ENCODE measurements at regions not wholly inside any gene's neighbourhood (a gene's known extent, or its start where the extent isn't known, plus 50 kb on each side); places are given as distances from the start of the nearest gene placed in this dataset.

DNA sequence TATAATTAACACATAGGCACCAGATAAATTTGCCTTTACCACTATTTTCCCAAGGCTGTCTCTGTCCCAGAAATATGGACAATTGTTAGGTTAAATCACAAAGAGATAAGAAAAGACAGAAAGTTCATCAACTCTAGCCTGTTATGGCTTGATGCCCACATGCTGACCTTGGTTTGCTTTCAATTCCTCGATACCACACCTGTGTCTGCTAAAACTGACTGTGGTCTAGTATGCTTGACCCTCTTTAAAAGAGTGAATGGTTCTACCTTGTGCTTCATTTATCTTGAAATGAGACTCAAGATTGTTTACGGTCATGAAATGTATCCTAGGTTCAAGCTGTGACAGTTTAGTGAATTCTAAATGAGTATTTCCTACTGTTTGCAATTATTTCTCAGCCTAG lies 909.0 kb upstream of the LRRTM1 start:
- DNase-seq = no peak

DNA sequence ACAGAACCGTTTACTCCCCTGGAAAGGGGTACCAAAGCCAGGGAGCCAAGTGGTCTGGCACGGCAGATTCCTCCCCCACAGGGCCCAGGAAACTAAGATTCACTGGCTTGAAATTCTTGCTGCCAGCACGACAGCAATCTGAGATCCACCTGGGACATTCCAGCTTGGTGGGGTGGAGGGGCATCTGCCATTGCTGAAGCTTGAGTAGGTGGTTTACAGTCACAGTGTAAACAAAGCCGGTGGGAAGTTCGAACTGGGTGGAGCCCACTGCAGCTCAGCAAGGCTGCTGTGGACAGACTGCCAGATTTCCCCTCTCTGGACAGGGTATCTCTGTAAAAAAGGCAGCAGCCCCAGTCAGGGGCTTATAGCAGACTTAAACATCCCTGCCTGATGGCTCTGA lies 901.7 kb upstream of the LRRTM1 start:
- DNase-seq = no peak

DNA sequence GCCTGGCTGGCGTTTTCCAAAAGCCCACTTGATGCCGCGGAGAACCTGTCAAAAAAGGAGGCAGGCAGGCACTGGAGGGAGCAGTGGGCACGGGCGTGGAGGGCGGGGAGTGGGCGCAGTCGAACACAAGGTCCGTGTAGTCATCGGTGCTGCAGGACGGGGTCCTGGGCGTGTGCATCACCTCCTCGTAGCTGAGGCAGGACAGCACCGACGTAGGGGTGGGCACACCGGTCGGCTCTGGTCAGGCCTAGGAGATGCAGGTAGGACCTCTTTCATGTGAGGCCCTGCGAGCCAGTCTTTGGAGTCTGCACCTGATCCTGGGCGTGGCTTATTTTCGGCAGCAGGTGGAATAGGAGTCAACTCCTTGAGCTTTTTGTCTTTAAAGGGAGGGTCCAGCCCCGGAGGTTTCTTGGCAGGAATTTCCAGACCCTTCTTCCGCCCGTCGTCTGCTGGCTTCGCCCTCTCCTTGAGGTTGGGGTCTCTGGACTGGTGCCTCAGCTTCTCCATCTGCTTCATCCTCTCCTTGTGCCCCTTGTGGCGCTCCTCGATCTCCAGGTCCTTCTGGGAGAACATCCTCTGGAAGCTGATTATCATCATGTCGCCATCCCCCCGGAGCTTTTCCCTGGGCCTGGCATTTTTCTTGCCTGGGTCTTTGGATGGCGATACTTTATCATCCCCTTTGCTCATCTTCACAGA lies 892.5 kb upstream of the LRRTM1 start:
- no peak for DNase-seq

DNA sequence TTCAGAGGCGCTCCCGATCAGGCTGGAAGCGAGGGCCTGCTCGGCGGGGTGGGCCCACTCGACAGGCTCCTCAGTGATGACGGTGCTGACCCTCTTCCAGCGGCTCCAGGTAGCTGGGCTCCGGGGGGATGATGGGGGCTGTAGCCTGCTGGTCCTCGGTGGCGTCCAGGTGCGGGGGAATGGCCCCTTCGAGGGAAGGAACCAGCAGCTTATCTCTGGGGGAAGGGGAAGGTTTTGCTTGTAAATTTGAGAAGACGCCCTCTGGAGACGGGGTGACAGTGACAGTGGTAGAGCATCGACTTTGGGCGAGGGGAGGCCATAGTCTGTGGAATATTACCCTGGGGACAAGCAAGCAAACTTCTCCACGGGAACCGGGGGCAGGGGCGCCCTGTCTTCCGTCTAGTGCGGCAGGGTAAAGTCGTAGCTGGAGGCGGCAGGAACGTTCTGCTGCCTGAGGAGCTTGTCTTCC lies 891.9 kb upstream of the LRRTM1 start:
- DNase-seq = no peak

DNA sequence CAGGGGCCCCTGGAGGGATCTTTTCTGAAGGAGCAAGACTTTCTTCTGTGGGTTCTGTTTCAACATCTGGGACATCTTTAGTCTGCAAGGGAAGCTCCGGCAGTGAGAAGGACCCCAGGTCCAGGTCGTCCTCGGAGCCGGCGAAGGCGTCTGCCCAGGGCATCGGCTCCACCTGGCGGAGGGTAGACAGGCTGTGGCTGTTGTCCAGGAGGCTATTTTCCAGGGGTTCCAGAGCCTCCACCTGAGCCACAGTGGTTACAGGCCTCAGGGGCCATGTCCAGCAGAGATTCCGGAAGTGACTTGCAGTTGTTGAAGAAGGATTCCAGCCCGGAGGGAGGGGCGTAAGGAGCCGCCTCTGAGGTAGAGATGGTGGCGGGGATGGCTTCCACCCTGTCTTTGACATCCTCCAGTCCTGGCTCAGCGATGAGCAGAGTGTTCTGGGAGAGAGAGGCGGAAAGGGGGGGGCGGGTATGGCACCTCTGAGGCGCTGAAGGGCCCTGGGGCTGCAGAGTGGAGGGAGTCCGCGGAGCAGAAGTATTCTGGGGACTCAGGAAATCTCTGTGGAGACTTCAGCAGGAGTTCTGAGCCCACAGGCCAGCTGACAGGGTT lies 891.3 kb upstream of the LRRTM1 start:
- DNase-seq = no peak

DNA sequence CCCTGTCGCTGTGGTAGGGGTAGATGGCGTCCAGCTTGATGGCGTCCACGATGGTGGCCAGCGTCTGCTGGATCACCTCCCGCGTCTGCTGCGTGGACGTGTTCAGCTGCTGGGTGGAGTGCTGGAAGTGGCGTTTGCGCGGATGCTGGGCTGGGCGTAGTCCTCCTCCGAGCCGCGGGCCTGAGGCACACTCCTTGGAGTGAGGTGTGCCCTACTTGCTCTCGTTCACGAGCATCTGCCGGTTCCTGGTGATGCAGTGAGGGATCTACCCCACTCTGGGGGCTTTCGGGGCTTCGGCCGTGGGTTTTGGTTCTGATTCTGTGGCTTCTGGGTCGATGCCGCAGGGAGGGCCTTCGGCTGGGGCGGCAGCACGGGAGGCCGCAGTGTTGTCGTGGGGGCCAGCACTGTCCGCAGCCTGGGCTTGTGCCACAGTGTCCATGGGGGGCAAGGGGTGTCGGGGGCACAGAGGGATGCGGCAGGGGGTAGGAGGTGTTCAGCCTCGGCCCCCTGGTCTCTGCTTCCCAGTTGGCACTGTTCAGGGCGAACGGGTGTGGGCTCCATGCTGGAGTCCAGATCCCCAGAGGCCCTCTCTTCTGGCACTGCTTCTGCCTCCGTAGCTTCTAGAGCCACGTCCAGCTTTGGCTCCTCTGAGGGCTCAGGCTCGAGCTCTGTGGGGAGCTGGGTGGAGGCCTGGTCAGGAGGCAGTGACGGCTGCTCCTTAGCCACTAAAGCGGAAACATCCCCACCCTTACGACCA lies 890.6 kb upstream of the LRRTM1 start:
- no peak for DNase-seq

DNA sequence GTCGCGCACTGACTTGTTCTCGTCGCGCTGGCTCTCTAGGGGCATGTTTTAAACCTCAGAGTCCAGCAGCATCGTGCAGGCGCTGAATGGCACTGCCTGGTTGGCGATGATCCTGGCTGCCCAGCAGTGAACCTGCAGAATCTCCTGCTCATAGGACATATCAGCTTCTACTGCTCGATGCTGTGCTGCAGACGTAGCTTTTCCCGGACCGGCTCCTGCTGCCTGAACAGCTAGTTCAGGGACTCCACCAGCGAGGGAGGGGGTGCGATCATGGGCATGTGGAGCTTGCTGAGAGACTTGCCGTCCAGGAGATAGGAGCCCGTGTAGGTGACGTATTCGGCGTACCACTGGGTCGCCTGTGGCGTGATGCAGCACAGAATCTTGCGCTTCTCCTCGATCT lies 890.0 kb upstream of the LRRTM1 start:
- no peak for DNase-seq

DNA sequence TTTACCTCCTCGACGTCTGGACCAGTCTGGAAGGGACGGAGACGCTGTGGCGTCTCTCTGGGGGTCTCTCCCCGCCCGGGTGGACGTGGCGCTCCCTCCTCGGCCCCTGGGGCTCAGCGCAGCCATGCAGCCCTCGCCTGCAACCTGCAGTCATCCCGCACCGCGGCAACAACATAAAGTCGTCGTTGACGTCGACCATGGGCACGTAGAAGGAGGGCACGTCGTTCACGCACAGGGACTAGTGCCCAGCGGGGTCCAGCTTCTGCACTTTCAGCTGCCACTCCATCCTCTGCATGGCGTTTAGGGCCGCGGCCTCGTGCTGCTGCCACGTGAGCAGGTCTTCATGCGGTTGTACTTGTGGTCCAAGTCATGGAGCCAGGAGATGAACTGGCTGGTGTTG lies 889.6 kb upstream of the LRRTM1 start:
- no peak for DNase-seq

DNA sequence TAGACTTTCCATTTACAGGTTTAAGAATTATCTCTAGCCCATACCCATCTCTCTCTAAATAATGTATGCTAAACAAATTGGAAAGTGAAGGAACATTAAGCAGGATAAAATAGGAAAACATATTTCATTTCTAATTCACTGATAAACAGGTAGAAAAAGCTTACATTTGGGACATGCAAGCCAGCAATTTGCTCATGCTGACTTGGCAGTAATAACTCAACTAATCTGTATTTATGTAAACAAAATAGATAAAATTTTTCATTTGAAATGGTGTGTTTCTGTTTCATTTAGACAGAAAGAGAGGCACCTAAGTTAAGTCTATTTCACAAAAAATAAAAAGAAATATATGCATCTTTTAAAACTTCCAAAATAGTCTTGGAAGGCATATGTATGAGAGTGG lies 877.3 kb upstream of the LRRTM1 start:
- DNase-seq = no peak

DNA sequence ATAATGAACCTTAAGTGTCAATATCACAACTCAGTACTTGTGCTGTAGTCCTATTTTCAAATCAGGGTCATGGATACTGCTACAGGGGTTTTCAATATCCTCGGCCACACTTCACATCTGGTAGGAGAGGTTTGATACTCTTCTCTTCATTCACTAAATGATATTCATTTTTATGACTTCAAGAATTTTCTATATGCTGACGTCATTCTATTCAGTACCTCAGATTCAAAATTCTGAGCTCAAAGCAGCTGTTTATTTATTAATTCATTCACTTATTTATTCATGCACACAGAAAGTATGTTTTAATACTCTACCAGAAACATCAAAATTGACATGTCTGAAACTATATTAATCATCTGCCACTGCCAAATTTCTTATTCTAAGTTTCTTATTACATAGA lies 866.9 kb upstream of the LRRTM1 start:
- no peak for DNase-seq

DNA sequence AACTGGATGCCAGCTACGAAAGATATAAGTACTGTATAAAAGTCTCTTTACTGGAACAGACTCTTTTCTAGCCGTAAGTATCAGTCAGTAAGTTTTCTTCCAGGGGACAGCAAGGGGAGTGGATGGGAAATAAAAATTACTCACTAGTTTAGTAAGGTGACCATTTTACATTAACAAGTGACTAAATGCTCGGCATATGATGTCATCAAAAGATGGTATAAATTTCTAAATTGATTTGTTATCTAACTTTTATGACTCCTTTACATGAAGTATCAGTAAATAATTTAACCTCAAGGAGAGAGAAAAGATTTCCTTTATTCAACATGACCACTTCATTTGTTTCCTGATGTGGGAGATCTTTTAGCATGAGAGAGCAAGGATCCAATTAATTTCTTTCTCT lies 859.0 kb upstream of the LRRTM1 start:
- no peak for DNase-seq

DNA sequence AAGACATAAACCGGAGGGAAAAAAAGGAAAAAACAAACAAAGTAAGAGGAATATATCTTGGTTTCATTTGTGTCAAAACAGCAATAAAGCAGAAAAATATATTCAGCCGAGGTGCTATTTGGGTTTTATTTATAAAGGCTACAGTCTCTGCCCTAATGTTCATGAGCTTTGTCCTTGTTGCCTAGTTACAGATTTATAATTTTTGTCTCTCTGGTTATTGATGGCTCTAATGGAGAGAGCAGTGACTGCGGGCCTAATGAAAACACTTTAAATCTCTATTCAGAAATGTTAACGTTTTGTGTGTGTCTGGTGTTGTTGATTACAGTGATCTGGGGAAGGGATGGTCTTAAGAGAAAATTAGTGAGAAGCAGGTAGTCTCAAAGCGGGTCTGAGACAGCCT lies 854.0 kb upstream of the LRRTM1 start:
- DNase-seq = no peak

DNA sequence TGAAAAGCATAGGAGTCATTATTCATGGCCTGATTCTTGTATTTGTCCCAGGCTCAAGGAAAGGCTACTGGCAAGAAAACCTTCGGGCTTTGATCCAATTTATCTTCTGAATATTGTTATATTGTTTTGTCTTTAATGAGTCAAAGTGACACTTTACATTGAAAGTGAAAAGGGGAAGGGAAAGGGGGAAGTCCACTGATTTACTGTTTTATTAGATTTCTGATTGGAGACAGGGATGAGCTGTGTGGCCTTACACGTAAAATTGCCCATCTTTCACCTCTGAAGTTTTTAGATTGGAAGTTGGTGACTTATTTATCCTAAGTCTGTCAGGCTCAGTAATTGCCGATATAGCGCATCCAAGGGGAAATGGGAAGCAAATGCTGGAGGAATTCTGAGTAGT lies 843.8 kb upstream of the LRRTM1 start:
- DNase-seq = no peak

DNA sequence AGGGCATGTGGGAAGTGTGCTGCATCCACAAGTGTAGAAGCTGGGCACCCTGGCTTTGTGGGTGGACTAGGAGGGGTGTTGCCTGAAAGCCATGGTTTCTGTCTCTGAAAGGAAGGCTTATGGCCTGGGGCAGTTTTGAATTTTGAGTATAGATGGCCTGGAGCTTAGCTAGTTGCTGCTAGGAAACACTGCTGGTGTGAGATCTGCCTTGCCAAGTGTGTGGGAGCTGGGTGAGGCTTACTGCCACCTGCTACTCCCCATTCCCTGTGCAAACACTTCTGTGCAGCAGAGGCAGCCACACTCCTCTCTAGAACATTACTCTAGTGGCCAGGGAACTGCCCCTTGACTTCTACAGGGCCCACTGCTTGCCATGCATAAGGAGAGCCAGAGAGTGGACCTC lies 831.7 kb upstream of the LRRTM1 start:
- DNase-seq = no peak

DNA sequence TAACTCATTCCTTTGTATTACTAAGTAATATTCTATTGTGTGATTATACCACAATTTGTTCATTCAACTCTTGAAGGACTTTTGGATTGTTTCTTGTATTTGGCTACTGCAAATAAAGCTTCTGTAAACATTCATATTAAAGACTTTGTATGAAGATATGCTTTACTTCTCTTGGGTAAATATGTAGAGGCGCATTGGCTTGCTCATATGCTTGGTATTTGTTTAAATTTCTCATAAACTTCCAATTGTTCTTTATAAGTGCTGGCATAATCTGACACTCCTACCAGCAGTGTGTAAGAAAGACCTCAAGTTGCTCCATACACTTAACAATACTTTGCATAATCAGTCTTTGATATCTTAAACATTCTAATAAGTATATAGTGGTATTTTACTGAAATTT lies 792.8 kb upstream of the LRRTM1 start:
- no peak for DNase-seq

DNA sequence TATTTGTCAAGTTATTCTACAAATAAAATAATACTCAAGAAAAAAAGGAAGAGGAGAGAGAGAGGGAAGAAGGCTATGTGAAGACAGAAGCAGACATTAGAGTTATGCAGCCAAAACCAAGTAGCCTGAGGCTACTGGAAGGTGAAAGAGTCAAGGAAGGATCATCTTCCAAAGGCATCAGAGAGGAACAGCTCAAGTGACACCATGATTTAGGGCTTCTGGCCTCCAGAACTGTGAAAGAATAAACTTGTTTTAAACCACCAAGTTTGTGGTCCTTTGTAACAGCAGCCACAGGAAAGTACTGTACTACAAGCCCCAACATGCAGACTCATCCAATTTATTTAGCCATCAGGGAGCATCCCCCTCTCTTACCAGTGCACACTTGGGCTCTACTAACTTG lies 788.5 kb upstream of the LRRTM1 start:
- no peak for DNase-seq

DNA sequence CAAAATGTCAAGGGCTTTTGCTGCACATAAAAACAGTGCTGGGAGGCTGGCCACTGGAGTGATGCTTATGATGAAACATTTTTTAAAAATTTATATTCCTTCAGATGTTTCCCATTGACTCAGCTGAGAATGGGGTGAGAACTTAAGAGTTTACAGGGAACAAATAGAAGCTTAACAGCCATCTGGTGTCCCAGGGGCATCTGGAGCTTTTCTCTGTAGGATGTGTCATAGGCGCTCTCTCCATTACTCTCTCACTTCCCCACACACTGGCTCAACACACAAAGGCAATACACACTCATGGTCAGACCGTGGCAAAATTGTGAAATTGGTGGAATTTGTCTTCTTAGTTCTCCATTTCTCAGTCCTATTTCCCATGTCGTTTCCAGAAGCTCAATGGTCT lies 783.1 kb upstream of the LRRTM1 start:
- no peak for DNase-seq

DNA sequence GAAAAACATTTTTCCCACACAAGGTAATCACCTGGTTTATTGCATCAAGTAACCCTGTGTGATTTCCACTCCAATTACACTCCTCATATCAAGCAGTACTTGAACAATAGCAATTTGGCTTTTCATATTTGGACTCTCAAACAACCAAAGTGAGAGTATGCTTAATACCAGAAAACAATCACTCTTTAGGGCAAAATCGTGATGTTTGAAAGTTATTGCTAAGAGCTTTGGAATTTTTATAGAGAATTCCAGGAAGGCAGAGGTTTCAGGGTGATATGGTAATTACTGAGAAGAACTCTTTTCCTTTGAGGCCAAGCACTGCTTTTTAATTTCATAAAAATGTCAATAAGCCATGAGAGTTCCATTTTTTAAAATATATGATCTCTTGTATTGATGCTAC lies 779.5 kb upstream of the LRRTM1 start:
- no peak for DNase-seq

DNA sequence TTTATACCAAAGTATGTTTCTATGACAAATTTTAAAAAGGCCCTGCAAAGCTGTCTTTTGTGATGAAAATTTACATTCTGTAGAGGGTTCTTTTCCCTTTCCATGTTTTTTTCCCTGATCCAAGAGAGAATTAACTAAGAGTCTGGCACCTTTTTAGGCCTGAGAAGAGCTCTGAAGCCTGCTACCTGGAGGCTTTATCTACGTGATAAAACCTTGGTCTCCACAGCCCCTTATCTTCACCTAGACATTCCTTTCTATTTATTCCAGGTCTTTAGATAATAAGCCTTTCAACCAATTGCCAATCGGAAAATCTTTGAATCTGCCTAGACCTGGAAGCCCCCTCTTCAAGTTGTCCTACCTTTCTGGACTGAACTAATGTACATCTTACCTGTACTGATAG lies 774.1 kb upstream of the LRRTM1 start:
- DNase-seq = no peak

DNA sequence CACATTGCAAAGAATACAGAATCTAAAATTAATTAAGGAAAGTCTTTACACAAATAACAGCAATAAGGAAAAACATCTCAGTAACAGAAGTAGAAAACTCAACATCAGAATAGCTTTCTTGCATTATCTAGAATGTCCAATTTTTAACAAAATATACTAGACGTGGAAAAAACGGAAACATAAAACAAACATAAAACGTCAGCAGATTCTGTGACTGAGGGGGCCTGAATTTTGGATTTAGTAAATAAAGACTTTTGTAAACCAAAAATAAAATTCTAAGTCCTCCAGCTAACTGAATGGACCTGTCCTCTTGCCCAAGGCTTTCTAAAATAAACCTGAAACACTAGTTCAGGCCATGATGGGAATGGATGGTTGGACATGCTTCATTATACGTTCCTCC lies 773.5 kb upstream of the LRRTM1 start:
- no peak for DNase-seq

DNA sequence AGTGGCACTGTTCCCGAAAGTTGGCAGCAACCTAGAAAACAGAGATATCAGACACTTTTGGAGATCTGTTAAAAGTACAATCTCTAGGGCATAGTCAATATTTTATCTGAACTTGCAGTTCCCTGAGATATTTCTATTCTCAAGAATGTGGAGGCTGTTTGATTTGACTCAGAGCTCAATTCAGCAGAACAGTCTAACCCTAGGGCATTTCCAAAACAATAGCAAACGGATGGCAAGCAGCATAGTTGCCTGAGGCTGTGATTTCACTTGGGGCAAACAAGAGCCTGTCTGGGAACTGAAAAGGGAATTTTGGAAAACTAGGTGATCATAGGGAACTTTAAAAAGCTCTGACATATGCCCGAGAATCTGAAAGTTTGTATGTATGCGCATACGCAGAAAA lies 772.8 kb upstream of the LRRTM1 start:
- DNase-seq = no peak

DNA sequence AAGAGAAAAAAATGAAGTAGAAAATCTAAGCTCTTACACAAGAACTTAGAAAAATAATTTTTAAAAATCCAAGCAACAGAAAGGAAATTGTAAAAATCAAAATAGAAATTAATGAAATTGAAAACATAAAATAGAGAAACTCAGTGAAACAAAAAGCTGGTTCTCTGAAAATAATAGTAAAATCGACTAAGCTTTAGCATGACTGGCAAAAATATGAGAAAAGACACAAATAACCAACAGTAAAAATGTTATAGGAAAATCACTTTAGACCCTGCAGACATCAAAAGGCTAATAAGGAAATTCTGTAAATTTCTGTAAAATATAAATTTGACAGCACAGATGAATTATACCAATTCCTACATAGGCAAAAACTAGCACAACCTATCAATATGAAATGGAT lies 768.9 kb upstream of the LRRTM1 start:
- DNase-seq = no peak

DNA sequence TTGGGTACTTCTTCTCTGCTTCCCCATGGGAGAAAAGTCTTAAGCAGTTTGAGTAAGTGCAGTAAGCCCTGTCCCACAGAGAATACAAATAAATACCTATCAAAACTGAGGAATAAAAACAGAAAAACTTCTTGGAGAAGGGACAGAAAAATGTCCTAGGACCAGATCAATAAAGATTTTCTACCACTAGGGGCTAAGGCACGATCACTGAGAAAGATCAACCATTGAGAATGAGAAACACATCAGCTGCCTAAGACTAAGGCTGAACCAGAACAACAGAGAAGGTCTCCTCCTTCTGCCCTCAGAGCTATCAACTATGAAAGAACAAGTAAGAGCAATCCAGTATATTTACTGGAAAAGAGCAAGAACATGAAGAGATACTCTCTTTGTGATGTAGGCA lies 763.6 kb upstream of the LRRTM1 start:
- no peak for DNase-seq

DNA sequence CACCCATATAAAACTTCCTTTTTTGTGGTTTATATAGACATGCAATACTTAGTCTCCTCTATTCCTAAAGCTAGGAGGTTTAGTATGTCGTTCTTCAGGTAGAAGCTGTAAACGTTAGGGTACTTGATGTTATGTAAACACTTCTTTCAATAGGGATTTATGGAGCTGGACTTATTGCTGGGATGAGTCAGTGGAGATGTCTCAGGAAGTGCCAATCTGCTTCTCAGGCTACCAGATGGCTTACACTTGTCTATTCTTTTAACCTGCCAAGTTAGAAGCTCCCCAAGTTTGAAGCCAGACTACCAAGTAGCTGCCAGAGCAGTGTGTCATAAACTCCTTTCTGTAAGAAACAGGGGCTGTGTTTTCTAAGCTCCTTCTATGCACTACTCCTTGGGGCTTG lies 756.5 kb upstream of the LRRTM1 start:
- no peak for DNase-seq
